ENCODE measurements at regions not wholly inside any gene's neighbourhood (a gene's known extent, or its start where the extent isn't known, plus 50 kb on each side); places are given as distances from the start of the nearest gene placed in this dataset.

DNA sequence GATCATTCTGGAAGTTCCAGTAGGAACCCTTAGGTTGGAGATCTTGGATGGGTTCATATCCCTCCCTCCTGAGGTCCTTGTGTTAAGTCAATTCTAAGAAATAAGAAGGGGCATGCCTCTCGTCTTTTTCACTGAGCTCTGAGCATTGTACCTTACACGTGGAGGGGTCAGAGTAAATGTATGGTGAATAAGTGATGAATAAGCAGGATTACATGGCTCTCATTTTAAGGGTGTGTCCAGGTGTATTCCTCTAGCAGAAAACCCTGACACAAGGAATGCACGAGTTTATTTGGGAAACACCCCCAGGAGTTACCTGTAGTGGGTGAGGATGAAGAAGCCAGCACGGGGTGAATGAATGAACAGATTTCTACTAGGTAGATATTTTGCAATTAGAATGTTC is 400.2 kb downstream of the KIF16B start:
- Mint-ChIP-seq H3K36me3 (ENCODE audit: low read depth) (no peaks in the 10 kb centered on the region), H3K4me1 (no peaks in the 10 kb centered on the region), H3K27ac (no peak overlapping the region), H3K27me3 (no peaks in the 10 kb centered on the region), H3K9me3 (ENCODE audit: low read depth) (no peaks in the 10 kb centered on the region), H3K4me3 (no peak overlapping the region)
- intact Hi-C loops (cut with DNase I, micrococcal nuclease): no loop called here
- ChIA-PET POLR2A (no interaction called here), CTCF (no interaction called here)
- no peak for ATAC-seq
- DNase-seq: no peak

DNA sequence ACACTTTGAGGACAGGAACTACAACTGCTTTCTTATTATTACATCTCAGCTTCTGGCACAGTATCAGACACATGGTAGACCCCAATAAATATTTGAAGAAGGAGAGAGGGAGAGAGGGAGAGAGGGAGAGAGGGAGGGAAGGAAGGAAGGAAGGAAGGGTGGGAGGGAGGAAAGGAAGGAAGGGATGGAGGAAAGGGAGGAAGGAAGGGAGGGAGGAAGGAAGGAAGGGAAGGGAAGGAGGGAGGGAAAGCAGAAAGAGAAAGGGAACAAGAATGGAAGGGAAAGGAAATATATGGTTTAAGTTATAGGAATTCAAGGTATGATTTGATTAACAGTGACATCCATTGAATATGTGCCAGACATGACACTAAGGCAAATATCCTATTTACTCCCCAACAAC is 402.1 kb downstream of the KIF16B start:
- H3K27me3 Mint-ChIP-seq: no peaks in the 10 kb centered on the region
- H3K27ac Mint-ChIP-seq: no peak overlapping the region
- H3K4me1 Mint-ChIP-seq: no peaks in the 10 kb centered on the region
- H3K9me3 Mint-ChIP-seq (ENCODE audit: low read depth): no peaks in the 10 kb centered on the region
- ChIA-PET CTCF (no interaction called here), POLR2A (no interaction called here)
- intact Hi-C loops (cut with DNase I, micrococcal nuclease): no loop called here
- H3K4me3 Mint-ChIP-seq: no peak overlapping the region
- DNase-seq (no peak), ATAC-seq (no peak)
- H3K36me3 Mint-ChIP-seq (ENCODE audit: low read depth): no peaks in the 10 kb centered on the region

DNA sequence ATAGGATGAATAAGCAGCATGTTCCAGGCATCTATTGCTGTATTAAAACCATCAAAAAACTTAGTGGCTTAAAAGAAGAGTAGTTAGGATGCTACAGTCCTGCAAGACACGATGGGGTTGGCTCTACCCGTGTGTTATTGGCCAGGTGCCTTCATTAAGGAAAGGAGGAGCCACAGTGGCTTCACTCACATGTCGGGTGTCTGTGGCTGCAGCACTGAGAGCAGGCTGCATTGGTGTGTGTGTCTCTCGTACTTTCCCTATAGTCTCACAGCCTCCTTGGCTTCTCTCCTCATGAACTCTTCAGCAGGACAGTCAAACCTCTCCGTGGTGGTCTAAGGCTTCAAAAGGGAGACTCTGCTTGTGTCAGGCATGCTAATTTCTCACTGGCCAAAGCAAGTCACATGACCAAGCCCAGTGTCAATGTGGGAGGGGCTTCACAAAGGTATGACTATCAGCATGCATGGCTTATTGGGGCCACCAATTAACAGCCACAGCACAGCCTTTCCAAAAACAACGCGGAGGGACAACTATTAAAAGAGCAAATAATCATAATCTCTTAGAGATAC is 402.8 kb downstream of the KIF16B start:
- H3K9me3 Mint-ChIP-seq (ENCODE audit: low read depth): no peaks in the 10 kb centered on the region
- CTCF ChIA-PET: no interaction called here
- POLR2A ChIA-PET: no interaction called here
- no peak overlapping the region for H3K4me3 Mint-ChIP-seq
- H3K4me1 Mint-ChIP-seq: no peaks in the 10 kb centered on the region
- ATAC-seq (no peak), DNase-seq (no peak)
- H3K27me3 Mint-ChIP-seq: no peaks in the 10 kb centered on the region
- no peak overlapping the region for H3K27ac Mint-ChIP-seq
- intact Hi-C loops (cut with DNase I, micrococcal nuclease): no loop called here
- no peaks in the 10 kb centered on the region for H3K36me3 Mint-ChIP-seq (ENCODE audit: low read depth)

DNA sequence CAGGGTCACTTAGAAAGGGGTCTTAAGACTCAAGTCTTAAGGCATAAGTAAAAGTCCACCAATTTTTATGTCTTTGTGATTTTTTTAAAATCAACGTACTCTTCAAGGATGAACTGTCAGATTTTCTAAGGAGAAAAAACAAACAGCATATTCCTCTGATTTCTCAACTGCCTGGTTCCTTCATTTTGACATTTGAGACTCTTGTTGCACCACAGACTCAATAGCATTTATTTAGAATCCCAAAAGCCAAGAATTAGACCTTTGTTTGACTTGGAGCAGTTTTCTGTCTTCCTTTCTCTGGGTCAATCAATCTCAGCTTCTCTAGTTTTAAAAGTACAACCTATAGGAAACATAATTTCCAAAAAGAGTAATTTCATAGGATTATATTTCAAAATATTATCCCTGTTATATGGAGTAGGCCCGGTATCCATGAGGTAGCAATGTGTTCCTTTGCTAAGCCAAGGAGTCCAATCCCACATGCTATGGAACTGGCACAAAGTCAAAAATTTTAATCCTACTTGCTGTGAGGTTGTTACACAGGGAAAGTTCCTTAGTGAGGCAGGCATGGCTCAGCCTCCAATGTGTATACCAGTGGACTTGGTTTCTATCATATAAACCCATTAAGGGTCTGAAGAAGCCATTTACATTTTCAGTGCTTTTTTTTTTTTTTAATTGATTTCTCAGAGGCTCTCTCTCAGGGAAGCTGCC is 405.7 kb downstream of the KIF16B start:
- intact Hi-C loops (cut with DNase I, micrococcal nuclease): no loop called here
- no peaks in the 10 kb centered on the region for H3K36me3 Mint-ChIP-seq (ENCODE audit: low read depth)
- ChIA-PET CTCF (no interaction called here), POLR2A (no interaction called here)
- ATAC-seq (no peak), DNase-seq (no peak)
- no peak overlapping the region for H3K27ac Mint-ChIP-seq
- no peaks in the 10 kb centered on the region for H3K9me3 Mint-ChIP-seq (ENCODE audit: low read depth)
- no peak overlapping the region for H3K4me3 Mint-ChIP-seq
- no peaks in the 10 kb centered on the region for H3K4me1 Mint-ChIP-seq
- peaks cover 2% of the 10 kb centered on the region for H3K27me3 Mint-ChIP-seq

DNA sequence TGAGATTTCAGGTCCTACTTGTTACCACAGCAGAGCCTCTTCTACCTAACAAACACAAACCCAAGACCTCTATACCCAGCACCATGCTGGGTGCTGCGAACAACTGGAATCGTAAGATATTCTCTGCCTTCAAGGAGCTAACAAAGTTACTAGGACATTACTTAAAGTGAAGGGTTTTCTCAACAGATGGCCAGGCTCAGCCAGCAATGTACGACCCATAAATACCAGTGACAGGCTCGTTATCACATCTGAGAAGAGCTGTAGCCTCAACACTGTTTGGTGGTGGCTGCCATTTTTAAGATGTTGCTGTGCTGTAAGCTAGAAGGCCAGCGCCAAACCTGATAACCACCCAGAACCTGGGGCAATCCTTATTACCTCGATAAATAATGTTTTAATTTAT is 406.5 kb downstream of the KIF16B start:
- ATAC-seq: no peak
- intact Hi-C loops (cut with DNase I, micrococcal nuclease): no loop called here
- Mint-ChIP-seq H3K36me3 (ENCODE audit: low read depth) (no peaks in the 10 kb centered on the region), H3K27ac (no peak overlapping the region), H3K4me1 (no peaks in the 10 kb centered on the region), H3K4me3 (no peak overlapping the region), H3K9me3 (ENCODE audit: low read depth) (no peaks in the 10 kb centered on the region), H3K27me3 (peaks cover 2% of the 10 kb centered on the region)
- ChIA-PET POLR2A (no interaction called here), CTCF (interaction anchor here (1.4 kb wide), 1 partner anchor 8 kb away, joined by 5 read pairs; no protein-coding TSS in a partner anchor)
- no peak for DNase-seq

DNA sequence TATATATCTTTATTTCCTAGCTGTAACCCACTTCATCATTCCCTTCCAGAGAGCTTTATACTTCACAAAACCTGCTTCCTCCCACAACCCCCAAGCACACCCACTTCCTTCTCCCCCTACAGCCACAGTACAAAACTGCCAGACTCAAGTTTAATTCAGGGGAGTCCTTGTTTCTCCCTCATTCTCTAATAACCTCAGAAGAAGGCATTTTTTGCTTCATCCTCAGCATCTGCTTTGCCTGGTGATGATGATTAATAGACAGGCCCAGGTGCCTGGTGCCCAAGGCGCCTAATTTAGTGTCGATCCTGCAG is 414.3 kb downstream of the KIF16B start:
- H3K27ac Mint-ChIP-seq: no peak overlapping the region
- intact Hi-C loops (cut with DNase I, micrococcal nuclease): no loop called here
- DNase-seq: no peak
- H3K36me3 Mint-ChIP-seq (ENCODE audit: low read depth): no peaks in the 10 kb centered on the region
- ATAC-seq: no peak
- POLR2A ChIA-PET: no interaction called here
- CTCF ChIA-PET: no interaction called here
- no peak overlapping the region for H3K4me3 Mint-ChIP-seq
- H3K4me1 Mint-ChIP-seq: no peaks in the 10 kb centered on the region
- peaks cover 2% of the 10 kb centered on the region for H3K27me3 Mint-ChIP-seq
- peaks cover 2% of the 10 kb centered on the region for H3K9me3 Mint-ChIP-seq (ENCODE audit: low read depth)

DNA sequence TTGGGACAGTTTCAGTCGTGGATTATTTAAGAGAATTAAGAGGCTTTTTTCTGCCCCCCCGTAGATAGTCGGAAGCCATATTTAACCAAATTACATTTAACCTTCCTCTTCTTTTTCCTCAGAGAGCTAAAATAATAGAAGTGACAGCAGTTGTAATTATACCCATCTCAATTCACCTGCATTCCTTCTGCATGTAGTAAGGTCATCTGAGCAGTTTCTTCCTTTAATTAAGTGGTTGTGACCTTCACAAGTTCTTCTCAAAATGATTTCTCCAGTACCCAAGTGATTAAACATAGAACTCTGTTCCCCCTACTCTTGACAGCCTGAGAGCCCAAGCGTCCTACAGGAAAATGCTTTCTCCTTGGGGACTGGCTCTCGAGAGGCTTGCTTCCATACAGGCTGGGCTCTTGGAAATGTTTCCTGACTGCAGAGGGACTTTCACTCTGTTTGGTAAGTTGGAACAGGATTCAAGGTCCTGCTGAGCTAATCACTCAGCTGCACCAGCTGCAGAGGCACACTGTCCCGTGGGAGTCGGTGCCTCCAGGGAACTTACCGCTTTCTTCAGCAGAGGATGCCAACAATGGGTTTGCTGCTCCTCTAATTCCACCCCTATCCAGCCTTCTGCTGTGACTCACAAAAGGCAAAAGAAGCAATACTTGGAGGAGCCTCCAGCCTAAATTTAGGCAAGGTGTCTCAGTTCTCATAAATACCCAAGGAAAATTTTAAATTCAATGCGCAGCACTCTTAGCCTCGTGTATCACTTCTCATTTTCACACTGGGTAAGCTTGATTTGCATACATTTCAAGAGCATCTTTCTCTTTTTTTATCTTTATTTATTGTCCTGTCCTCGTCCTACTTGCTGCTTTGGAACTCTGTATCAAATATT is 414.9 kb downstream of the KIF16B start:
- intact Hi-C loops (cut with DNase I, micrococcal nuclease): no loop called here
- DNase-seq: no peak

DNA sequence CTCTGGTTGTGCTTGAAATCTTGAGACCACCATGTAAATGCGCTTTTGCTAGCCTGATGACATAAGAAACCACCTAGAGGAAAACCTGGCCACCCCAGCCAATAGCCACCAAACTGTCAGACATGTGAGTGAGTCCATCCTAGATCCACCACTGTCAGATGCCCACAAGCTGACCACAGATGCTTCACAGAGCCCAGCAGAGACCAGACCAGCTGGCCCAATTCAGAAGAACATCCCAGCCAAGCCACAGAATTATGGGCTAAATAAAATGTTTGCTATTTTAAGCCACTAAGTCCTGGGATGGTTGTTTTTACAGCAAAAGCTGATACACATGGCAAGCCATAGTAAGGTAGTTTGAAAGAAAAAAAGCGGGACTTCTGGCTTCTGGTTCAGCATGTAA is 425.3 kb downstream of the KIF16B start:
- ATAC-seq: no peak
- no peak overlapping the region for H3K27ac Mint-ChIP-seq
- POLR2A ChIA-PET: no interaction called here
- intact Hi-C loops (cut with DNase I, micrococcal nuclease): no loop called here
- no peak for DNase-seq
- peaks cover 5% of the 10 kb centered on the region for H3K9me3 Mint-ChIP-seq (ENCODE audit: low read depth)
- no peaks in the 10 kb centered on the region for H3K36me3 Mint-ChIP-seq (ENCODE audit: low read depth)
- H3K4me1 Mint-ChIP-seq: no peaks in the 10 kb centered on the region
- peaks cover 2% of the 10 kb centered on the region for H3K27me3 Mint-ChIP-seq
- CTCF ChIA-PET: no interaction called here
- H3K4me3 Mint-ChIP-seq: no peak overlapping the region

More for the DNA sequence above, 414.9 kb downstream of the KIF16B start:
- Mint-ChIP-seq H3K27me3 (no peaks in the 10 kb centered on the region), H3K4me1 (no peaks in the 10 kb centered on the region), H3K4me3 (no peak overlapping the region), H3K9me3 (ENCODE audit: low read depth) (peaks cover 2% of the 10 kb centered on the region), H3K27ac (no peak overlapping the region), H3K36me3 (ENCODE audit: low read depth) (no peaks in the 10 kb centered on the region)
- CTCF ChIA-PET: no interaction called here
- POLR2A ChIA-PET: no interaction called here
- ATAC-seq: no peak

DNA sequence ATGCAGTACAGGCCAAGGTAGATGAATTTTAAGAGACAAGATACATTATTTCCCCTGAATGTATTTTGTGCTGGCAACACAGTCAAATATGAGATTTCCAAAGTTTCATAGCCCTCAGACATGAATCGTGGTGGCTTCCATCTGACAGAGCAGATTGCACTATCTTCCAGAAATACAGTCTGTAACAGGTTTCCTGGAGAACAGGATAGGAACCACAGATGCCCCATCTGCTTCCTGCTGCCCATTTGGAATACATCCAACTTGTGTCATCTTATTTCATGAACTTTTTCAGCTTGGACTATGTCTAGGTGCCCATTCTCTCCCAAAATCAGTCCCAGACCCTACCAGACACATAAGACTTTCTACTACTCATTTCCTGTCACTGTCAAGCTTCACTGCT is 426.0 kb downstream of the KIF16B start:
- ATAC-seq (no peak), DNase-seq (no peak)
- no peaks in the 10 kb centered on the region for H3K36me3 Mint-ChIP-seq (ENCODE audit: low read depth)
- H3K9me3 Mint-ChIP-seq (ENCODE audit: low read depth): peaks cover 5% of the 10 kb centered on the region
- no peak overlapping the region for H3K4me3 Mint-ChIP-seq
- ChIA-PET CTCF (no interaction called here), POLR2A (no interaction called here)
- H3K27me3 Mint-ChIP-seq: peaks cover 2% of the 10 kb centered on the region
- no peaks in the 10 kb centered on the region for H3K4me1 Mint-ChIP-seq
- intact Hi-C loops (cut with DNase I, micrococcal nuclease): no loop called here
- H3K27ac Mint-ChIP-seq: no peak overlapping the region

DNA sequence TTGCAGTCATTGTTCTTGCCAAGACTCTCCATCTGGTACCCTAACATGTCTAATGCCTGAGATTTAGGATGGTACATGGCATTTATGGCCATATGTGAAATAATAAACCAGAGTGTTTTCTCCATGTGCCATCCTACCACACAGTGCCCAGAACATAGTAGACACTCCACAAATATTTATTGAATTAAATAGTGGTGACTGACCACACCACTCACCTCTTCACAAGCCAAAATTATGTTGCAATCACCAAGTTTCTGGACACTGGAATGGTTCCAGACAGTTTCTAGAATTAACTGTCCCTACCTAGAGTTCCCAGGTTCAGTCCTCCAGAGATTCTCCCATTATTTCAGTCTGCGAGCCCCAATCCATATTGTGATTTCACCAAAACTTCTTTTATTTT is 427.3 kb downstream of the KIF16B start:
- ChIA-PET POLR2A (no interaction called here), CTCF (interaction anchor here (1.3 kb wide), 1 partner anchor 16 kb away, joined by 4 read pairs; no protein-coding TSS in a partner anchor)
- DNase-seq (no peak), ATAC-seq (no peak)
- H3K36me3 Mint-ChIP-seq (ENCODE audit: low read depth): no peaks in the 10 kb centered on the region
- H3K4me1 Mint-ChIP-seq: no peaks in the 10 kb centered on the region
- H3K4me3 Mint-ChIP-seq: no peak overlapping the region
- no peak overlapping the region for H3K27ac Mint-ChIP-seq
- H3K27me3 Mint-ChIP-seq: peaks cover 2% of the 10 kb centered on the region
- peaks cover 5% of the 10 kb centered on the region for H3K9me3 Mint-ChIP-seq (ENCODE audit: low read depth)
- intact Hi-C loops (cut with DNase I, micrococcal nuclease): no loop called here

DNA sequence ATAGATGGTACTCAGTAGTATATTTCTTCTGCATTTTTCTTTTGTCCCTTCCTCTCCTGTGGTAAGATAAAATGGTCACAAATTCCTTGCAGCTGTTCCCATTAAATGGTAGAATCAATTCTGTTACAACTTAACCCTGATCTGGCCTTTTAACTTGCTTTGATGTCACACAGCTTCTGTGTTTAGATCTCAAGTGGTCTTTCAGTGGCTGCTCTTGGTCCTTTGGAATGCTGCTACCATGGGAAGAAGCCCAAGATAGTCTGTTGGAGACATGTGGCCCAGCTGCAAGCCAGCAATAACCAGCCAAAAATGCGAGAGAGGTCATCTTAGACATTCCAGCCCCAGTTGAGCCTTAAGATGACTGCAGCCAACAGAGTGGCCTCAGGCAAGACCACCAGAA is 429.7 kb downstream of the KIF16B start:
- Mint-ChIP-seq H3K4me3 (no peak overlapping the region), H3K9me3 (ENCODE audit: low read depth) (no peaks in the 10 kb centered on the region)

DNA sequence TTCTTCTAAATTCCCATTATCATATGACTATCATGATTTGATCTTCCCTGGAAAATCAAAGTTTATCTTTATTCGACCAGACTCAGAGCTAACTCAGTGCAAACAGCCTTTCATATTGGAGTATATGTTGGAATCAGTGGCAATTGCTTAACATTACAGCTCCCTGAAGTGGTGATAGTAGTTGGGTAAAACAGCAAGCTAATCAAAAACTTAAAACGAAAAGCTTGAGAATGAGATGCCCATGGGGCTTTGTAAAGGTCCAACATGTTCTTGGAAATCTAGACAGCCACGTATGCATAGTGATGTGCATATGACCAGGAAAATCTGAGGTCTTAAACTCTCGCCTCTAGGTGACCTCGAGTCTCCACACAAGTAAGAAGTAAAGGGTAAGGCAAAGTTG is 437.6 kb downstream of the KIF16B start:
- Mint-ChIP-seq H3K9me3 (ENCODE audit: low read depth) (peaks cover 5% of the 10 kb centered on the region), H3K4me3 (no peak overlapping the region), H3K27ac (no peak overlapping the region), H3K4me1 (no peaks in the 10 kb centered on the region), H3K27me3 (no peaks in the 10 kb centered on the region), H3K36me3 (ENCODE audit: low read depth) (no peaks in the 10 kb centered on the region)
- ATAC-seq (no peak), DNase-seq (no peak)
- intact Hi-C loops (cut with DNase I, micrococcal nuclease): no loop called here
- ChIA-PET CTCF (interaction anchor here (1.1 kb wide), 1 partner anchor 9 kb away, joined by 3 read pairs; no protein-coding TSS in a partner anchor), POLR2A (no interaction called here)

More for the DNA sequence above, 429.7 kb downstream of the KIF16B start:
- intact Hi-C loops (cut with DNase I, micrococcal nuclease): no loop called here
- no peaks in the 10 kb centered on the region for H3K4me1 Mint-ChIP-seq
- DNase-seq (no peak), ATAC-seq (no peak)
- no peak overlapping the region for H3K27ac Mint-ChIP-seq
- CTCF ChIA-PET: interaction anchor here (1.1 kb wide), 1 partner anchor 15 kb away, joined by 3 read pairs; no protein-coding TSS in a partner anchor
- H3K27me3 Mint-ChIP-seq: no peaks in the 10 kb centered on the region
- no peaks in the 10 kb centered on the region for H3K36me3 Mint-ChIP-seq (ENCODE audit: low read depth)
- POLR2A ChIA-PET: no interaction called here

All from activated CD4-positive, alpha-beta T cell treated with anti-CD3 and anti-CD28 coated beads for 36 hours (primary cell).